HCT116 (cell line): ENCODE measurements at regions not wholly inside any gene's neighbourhood (a gene's known extent, or its start where the extent isn't known, plus 50 kb on each side); places are given as distances from the start of the nearest gene placed in this dataset.

ENCODE experiments used
- CEBPB ChIP-seq: IDR thresholded peaks from 2 replicates; pipeline ENCODE4 v1.6.1; 2012; ENCODE audit warnings: low read depth
- EZH2 ChIP-seq: fragments of 200-600 bp; sonication (generic); IDR thresholded peaks from 2 replicates; pipeline ENCODE4 v1.6.1; 2017; ENCODE audit warnings: antibody characterized with exemption, mixed run types
- JUND ChIP-seq: IDR thresholded peaks from 2 replicates; pipeline ENCODE4 v1.6.1; 2012
- MAX ChIP-seq: IDR thresholded peaks from 2 replicates; pipeline ENCODE4 v1.6.1; 2012
- POLR2A ChIP-seq: IDR thresholded peaks from 2 replicates; pipeline ENCODE4 v1.7.0; 2011; ENCODE audit warnings: borderline replicate concordance; ENCODE audit not compliant: insufficient read depth, insufficient read length; ENCODE audit errors: extremely low read depth
- POLR2AphosphoS5 ChIP-seq: IDR thresholded peaks from 2 replicates; pipeline ENCODE4 v1.6.1; 2011; ENCODE audit warnings: mild to moderate bottlenecking, low read depth, low read length, moderate library complexity
- REST ChIP-seq: IDR thresholded peaks from 2 replicates; pipeline ENCODE4 v1.6.1; 2012; ENCODE audit warnings: low read depth
- SRF ChIP-seq: IDR thresholded peaks from 2 replicates; pipeline ENCODE4 v1.6.1; 2012; ENCODE audit warnings: low read depth
- YY1 ChIP-seq: IDR thresholded peaks from 2 replicates; pipeline ENCODE4 v1.6.1; 2011; ENCODE audit warnings: low read length, low read depth, moderate library complexity, mild to moderate bottlenecking; ENCODE audit not compliant: insufficient replicate concordance; ENCODE audit errors: extremely low read depth
- ZNF274 ChIP-seq: fragments of 200-500 bp; sonication (Bioruptor generic); IDR thresholded peaks from 2 replicates; pipeline ENCODE4 v1.6.1; 2014; ENCODE audit warnings: mild to moderate bottlenecking, low read depth, low read length, inconsistent platforms
- TF ChIP-seq, protein P1 (sequence below), 3 experiments: fragments of 200-600 bp in 1 of 3; sonication (generic) in 1 of 3; IDR thresholded peaks in 2 of 3; conservative IDR thresholded peaks in 1 of 3; 2 replicates each; pipeline ENCODE4 v1.5.1; 2012 to 2017; ENCODE audit warnings: low read depth in 2 of 3, low read length in 2 of 3, antibody characterized with exemption in 1 of 3, borderline replicate concordance in 1 of 3, control low read depth in 1 of 3, mild to moderate bottlenecking in 1 of 3, mixed read lengths in 1 of 3, mixed run types in 1 of 3, moderate library complexity in 1 of 3; ENCODE audit not compliant: insufficient read depth in 1 of 3
- TF ChIP-seq, protein P2 (sequence below): IDR thresholded peaks from 2 replicates; pipeline ENCODE4 v1.6.1; 2011; ENCODE audit warnings: mild to moderate bottlenecking, low read length, moderate library complexity; ENCODE audit not compliant: insufficient replicate concordance; ENCODE audit errors: extremely low read depth

- TF ChIP-seq POLR2AphosphoS5 (no peak), POLR2A (no peak), REST (no peak), SRF (no peak), CEBPB (no peak), ZNF274 (no peak), YY1 (no peak), EZH2 (no peak), JUND (no peak), MAX (no peak)
- TF ChIP-seq, protein P1, sequence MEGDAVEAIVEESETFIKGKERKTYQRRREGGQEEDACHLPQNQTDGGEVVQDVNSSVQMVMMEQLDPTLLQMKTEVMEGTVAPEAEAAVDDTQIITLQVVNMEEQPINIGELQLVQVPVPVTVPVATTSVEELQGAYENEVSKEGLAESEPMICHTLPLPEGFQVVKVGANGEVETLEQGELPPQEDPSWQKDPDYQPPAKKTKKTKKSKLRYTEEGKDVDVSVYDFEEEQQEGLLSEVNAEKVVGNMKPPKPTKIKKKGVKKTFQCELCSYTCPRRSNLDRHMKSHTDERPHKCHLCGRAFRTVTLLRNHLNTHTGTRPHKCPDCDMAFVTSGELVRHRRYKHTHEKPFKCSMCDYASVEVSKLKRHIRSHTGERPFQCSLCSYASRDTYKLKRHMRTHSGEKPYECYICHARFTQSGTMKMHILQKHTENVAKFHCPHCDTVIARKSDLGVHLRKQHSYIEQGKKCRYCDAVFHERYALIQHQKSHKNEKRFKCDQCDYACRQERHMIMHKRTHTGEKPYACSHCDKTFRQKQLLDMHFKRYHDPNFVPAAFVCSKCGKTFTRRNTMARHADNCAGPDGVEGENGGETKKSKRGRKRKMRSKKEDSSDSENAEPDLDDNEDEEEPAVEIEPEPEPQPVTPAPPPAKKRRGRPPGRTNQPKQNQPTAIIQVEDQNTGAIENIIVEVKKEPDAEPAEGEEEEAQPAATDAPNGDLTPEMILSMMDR (IDR thresholded peaks at IDR 0.05 in 2 of 3, conservative IDR thresholded peaks at IDR 0.05 in 1 of 3; ENCODE audit: borderline replicate concordance in 1 of 3, insufficient read depth in 1 of 3, low read depth in 2 of 3, low read length in 2 of 3), result no peak
- TF ChIP-seq, protein P2, sequence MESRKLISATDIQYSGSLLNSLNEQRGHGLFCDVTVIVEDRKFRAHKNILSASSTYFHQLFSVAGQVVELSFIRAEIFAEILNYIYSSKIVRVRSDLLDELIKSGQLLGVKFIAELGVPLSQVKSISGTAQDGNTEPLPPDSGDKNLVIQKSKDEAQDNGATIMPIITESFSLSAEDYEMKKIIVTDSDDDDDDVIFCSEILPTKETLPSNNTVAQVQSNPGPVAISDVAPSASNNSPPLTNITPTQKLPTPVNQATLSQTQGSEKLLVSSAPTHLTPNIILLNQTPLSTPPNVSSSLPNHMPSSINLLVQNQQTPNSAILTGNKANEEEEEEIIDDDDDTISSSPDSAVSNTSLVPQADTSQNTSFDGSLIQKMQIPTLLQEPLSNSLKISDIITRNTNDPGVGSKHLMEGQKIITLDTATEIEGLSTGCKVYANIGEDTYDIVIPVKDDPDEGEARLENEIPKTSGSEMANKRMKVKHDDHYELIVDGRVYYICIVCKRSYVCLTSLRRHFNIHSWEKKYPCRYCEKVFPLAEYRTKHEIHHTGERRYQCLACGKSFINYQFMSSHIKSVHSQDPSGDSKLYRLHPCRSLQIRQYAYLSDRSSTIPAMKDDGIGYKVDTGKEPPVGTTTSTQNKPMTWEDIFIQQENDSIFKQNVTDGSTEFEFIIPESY, result no peak
Measured at GRCh38 chr11:79973721-79974617, 533.1 kb upstream of the TENM4 start.
